BJ (cell line): ENCODE measurements at regions not wholly inside any gene's neighbourhood (a gene's known extent, or its start where the extent isn't known, plus 50 kb on each side); places are given as distances from the start of the nearest gene placed in this dataset.

ENCODE experiments used
- CTCF ChIA-PET: fragments of 350-600 bp; formaldehyde crosslinking; extraction: SDS; loops from one replicate; lab custom pipeline; 2021; ENCODE audit warnings: antibody characterized with exemption, inconsistent platforms; lab: Yijun Ruan, JAX
- POLR2A ChIA-PET: fragments of 300-600 bp; sonication (Branson Sonifier 250); formaldehyde crosslinking; extraction: SDS; loops from one replicate; lab custom pipeline; 2021; ENCODE audit warnings: antibody characterized with exemption; lab: Charles Lee
- DNase-seq: peaks from one replicate; pipeline ENCODE4 v3.0.0-alpha.2; 2011; ENCODE audit warnings: low read depth
- H3K27me3 ChIP-seq: 2 replicates; pipeline ENCODE4 v1.6.0; 2011; ENCODE audit warnings: low read length; ENCODE audit not compliant: control insufficient read depth, insufficient read depth
- H3K36me3 ChIP-seq: 2 replicates; pipeline ENCODE4 v1.5.1; 2011; ENCODE audit warnings: low read length; ENCODE audit not compliant: control insufficient read depth, insufficient read depth
- H3K4me3 ChIP-seq: 2 replicates; pipeline ENCODE4 v1.5.1; 2011; ENCODE audit warnings: low read depth, mild to moderate bottlenecking, control low read depth, low read length
- CTCF ChIP-seq: IDR thresholded peaks from 2 replicates; pipeline ENCODE4 v1.5.1; 2011; ENCODE audit warnings: low read depth, mild to moderate bottlenecking, control low read depth, inconsistent platforms, low read length, moderate library complexity; ENCODE audit not compliant: insufficient read depth

GRCh38 chr14:22296088-22296487 lies 292.9 kb downstream of the DAD1 start:
- peaks cover 11% of the 10 kb centered on the region for H3K27me3 ChIP-seq
- no peak overlapping the region for H3K4me3 ChIP-seq
- no peak for TF ChIP-seq CTCF
- H3K36me3 ChIP-seq, result no peaks in the 10 kb centered on the region
- no peak for DNase-seq
- CTCF ChIA-PET, result interaction anchor here (0.7 kb wide), 1 partner anchor 86 kb away, joined by 4 read pairs; no protein-coding TSS in a partner anchor
- POLR2A ChIA-PET, result no interaction called here

GRCh38 chr14:22291406-22291805 lies 297.6 kb downstream of the DAD1 start:
- ChIA-PET CTCF (no interaction called here), POLR2A (no interaction called here)
- TF ChIP-seq CTCF, result no peak
- DNase-seq, result no peak
- Histone ChIP-seq H3K4me3 (no peak overlapping the region), H3K27me3 (no peaks in the 10 kb centered on the region), H3K36me3 (no peaks in the 10 kb centered on the region)

- TF ChIP-seq CTCF, result no peak
- ChIA-PET POLR2A (no interaction called here), CTCF (interaction anchor here (4.3 kb wide), 1 partner anchor 12 kb away, joined by 25 read pairs; no protein-coding TSS in a partner anchor)
- no peak for DNase-seq
- Histone ChIP-seq H3K27me3 (no peaks in the 10 kb centered on the region), H3K36me3 (no peaks in the 10 kb centered on the region), H3K4me3 (no peak overlapping the region)
Measured at GRCh38 chr14:22289570-22289969, 299.5 kb downstream of the DAD1 start.

GRCh38 chr14:22285991-22286390 lies 303.0 kb downstream of the DAD1 start:
- Histone ChIP-seq H3K36me3 (no peaks in the 10 kb centered on the region), H3K4me3 (no peak overlapping the region), H3K27me3 (peaks cover 2% of the 10 kb centered on the region; the same call in 1 of the 2 replicates)
- CTCF ChIA-PET, result interaction anchor here (4.3 kb wide), 1 partner anchor 8 kb away, joined by 25 read pairs; no protein-coding TSS in a partner anchor
- TF ChIP-seq CTCF, result no peak
- DNase-seq, result no peak
- POLR2A ChIA-PET, result no interaction called here

GRCh38 chr14:22282949-22283348 lies 306.1 kb downstream of the DAD1 start:
- CTCF ChIA-PET, result no interaction called here
- TF ChIP-seq CTCF, result no peak
- Histone ChIP-seq H3K36me3 (no peaks in the 10 kb centered on the region), H3K27me3 (peaks cover 2% of the 10 kb centered on the region; the same call in 1 of the 2 replicates), H3K4me3 (no peak overlapping the region)
- POLR2A ChIA-PET, result no interaction called here
- DNase-seq, result no peak
